K562 (cell line): ENCODE measurements at regions not wholly inside any gene's neighbourhood (a gene's known extent, or its start where the extent isn't known, plus 50 kb on each side); places are given as distances from the start of the nearest gene placed in this dataset.

ENCODE experiments used
- ATAC-seq: fragments of 200-7000 bp; cut with Tn5 transposase; 3 replicates; pipeline ENCODE4 v1.9.1; 2020; ENCODE audit warnings: moderate library complexity
- BruUV-seq: library from RNA; stranded (reverse); fragments of 400-500 nt; replicated peaks from 2 replicates; lab custom pipeline; 2021; lab: Mats Ljungman, UMichigan
- CTCF ChIA-PET: fragments of 300-600 bp; formaldehyde crosslinking; extraction: SDS; loops from one replicate; lab custom pipeline; 2021; ENCODE audit warnings: low intra/inter-chr PET ratio; lab: Yijun Ruan, JAX
- POLR2A ChIA-PET: fragments of 300-600, 350-650 bp; sonication (Branson Sonifier 250); formaldehyde crosslinking; extraction: SDS; loops from one replicate; lab custom pipeline; 2021; ENCODE audit warnings: antibody characterized with exemption, inconsistent platforms; lab: Yijun Ruan, JAX
- DNase-seq, 4 experiments: peaks; one replicate each; pipeline versions ENCODE4 v3.0.0 to v3.0.0-alpha.2; 2011 to 2018; ENCODE audit warnings: low spot score in 3 of 4, mixed read lengths in 3 of 4; ENCODE audit errors: extremely low read depth in 1 of 4
- FAIRE-seq: peaks from 2 replicates; lab custom pipeline; 2011; peaks lifted over from hg19 to GRCh38; lab: Jason Lieb, UNC
- H2AFZ ChIP-seq: 2 replicates; pipeline ENCODE4 v1.6.0; 2011; ENCODE audit warnings: low read depth, low read length, control low read depth, inconsistent platforms
- H3K27ac ChIP-seq: fragments of 200-600 bp; 3 replicates; pipeline ENCODE4 v1.8.0; 2011; ENCODE audit warnings: low read depth, mild to moderate bottlenecking, control low read depth, inconsistent platforms, low read length, moderate library complexity, mixed read lengths; ENCODE audit errors: extremely low read depth
- H3K27me3 ChIP-seq, 2 experiments: fragments of 300-600 bp in 1 of 2; 2 replicates in 1 of 2; 3 replicates in 1 of 2; pipeline versions ENCODE4 v1.6.0 to v1.8.0; 2011; ENCODE audit warnings: inconsistent platforms in 2 of 2, low read length in 2 of 2, mild to moderate bottlenecking in 1 of 2, mixed read lengths in 1 of 2, moderate library complexity in 1 of 2; ENCODE audit not compliant: control insufficient read depth in 2 of 2, insufficient read depth in 2 of 2
- H3K36me3 ChIP-seq: fragments of 300-600 bp; 3 replicates; pipeline ENCODE4 v1.8.0; 2011; ENCODE audit warnings: mild to moderate bottlenecking, low read length, inconsistent platforms; ENCODE audit not compliant: control insufficient read depth, insufficient read depth
- H3K4me1 ChIP-seq, 2 experiments: fragments of 200-600 bp in 1 of 2; replicated peaks in 1 of 2; 2 replicates in 1 of 2; 3 replicates in 1 of 2; pipeline versions ENCODE4 v1.5.1 to v1.8.0; 2011; ENCODE audit warnings: inconsistent platforms in 2 of 2, low read length in 2 of 2, mild to moderate bottlenecking in 1 of 2, mixed read lengths in 1 of 2, moderate library complexity in 1 of 2; ENCODE audit not compliant: control insufficient read depth in 2 of 2, insufficient read depth in 2 of 2
- H3K4me2 ChIP-seq: 2 replicates; pipeline ENCODE4 v1.6.1; 2011; ENCODE audit warnings: low read length, control low read depth, inconsistent platforms, mixed read lengths; ENCODE audit not compliant: insufficient read depth
- H3K4me3 ChIP-seq: fragments of 200-600 bp; sonication (generic), shearing (Covaris generic); 2 replicates; pipeline ENCODE4 v1.5.1; 2016; ENCODE audit warnings: control low read depth, inconsistent platforms
- H3K79me2 ChIP-seq: fragments of 200-600 bp; 3 replicates; pipeline ENCODE4 v1.8.0; 2011; ENCODE audit warnings: low read length, inconsistent platforms; ENCODE audit not compliant: control insufficient read depth, insufficient read depth
- H3K9ac ChIP-seq, 2 experiments: 2 replicates each; pipeline versions ENCODE4 v1.6.0 to v1.6.1; 2011; ENCODE audit warnings: low read depth in 2 of 2, low read length in 2 of 2, control low read depth in 1 of 2, inconsistent platforms in 1 of 2, mild to moderate bottlenecking in 1 of 2, mixed read lengths in 1 of 2; ENCODE audit not compliant: insufficient read depth in 1 of 2
- H3K9me1 ChIP-seq: one replicate; pipeline ENCODE4 v1.6.0; 2011; ENCODE audit warnings: inconsistent platforms, mild to moderate bottlenecking, low read length, moderate library complexity; ENCODE audit not compliant: control insufficient read depth, insufficient read depth
- H3K9me3 ChIP-seq: replicated peaks from 2 replicates; pipeline ENCODE4 v1.5.1; 2011; ENCODE audit warnings: low read depth, low read length, inconsistent platforms; ENCODE audit not compliant: control insufficient read depth, insufficient read depth
- H4K20me1 ChIP-seq: replicated peaks from 2 replicates; pipeline ENCODE4 v1.6.1; 2011; ENCODE audit warnings: low read length, inconsistent platforms, mixed read lengths; ENCODE audit not compliant: control insufficient read depth, insufficient read depth
- ADNP ChIP-seq: fragments of 200-800 bp; sonication (Bioruptor generic); IDR thresholded peaks from 2 replicates; pipeline ENCODE4 v1.6.1; 2016; ENCODE audit warnings: missing genetic modification characterization, missing compliant biosample characterization
- FOS ChIP-seq: IDR thresholded peaks from 3 replicates; pipeline ENCODE4 v1.6.1; 2011; ENCODE audit not compliant: insufficient read length; ENCODE audit errors: extremely low read depth
- GTF2F1 ChIP-seq: IDR thresholded peaks from 2 replicates; pipeline ENCODE4 v1.6.1; 2011; ENCODE audit warnings: low read depth, low read length, improper control_type of control experiment
- HMG20B ChIP-seq: fragments of 250-450 bp; sonication (Bioruptor Pico); IDR thresholded peaks from 2 replicates; pipeline ENCODE4 v1.5.0; 2021; ENCODE audit warnings: mild to moderate bottlenecking
- HMGN3 ChIP-seq: IDR thresholded peaks from 2 replicates; pipeline ENCODE4 v1.6.1; 2011; ENCODE audit warnings: borderline replicate concordance, low read depth, mild to moderate bottlenecking, mixed read lengths, low read length; ENCODE audit not compliant: insufficient read length; ENCODE audit errors: extremely low read depth
- KAT2B ChIP-seq: IDR thresholded peaks from one replicate; pipeline ENCODE4 v1.6.1; 2012; ENCODE audit warnings: low read depth, mild to moderate bottlenecking, control low read depth, inconsistent platforms, low read length, moderate library complexity
- KDM2B ChIP-seq: fragments of 250-450 bp; sonication (Bioruptor Pico); IDR thresholded peaks from 2 replicates; pipeline ENCODE4 v1.8.0; 2021; ENCODE audit warnings: mild to moderate bottlenecking, moderate library complexity
- L3MBTL2 ChIP-seq: fragments of 450-650 bp; IDR thresholded peaks from 2 replicates; pipeline ENCODE4 v1.6.1; 2016; ENCODE audit warnings: mild to moderate bottlenecking, moderate library complexity
- MAFG ChIP-seq: fragments of 450-650 bp; conservative IDR thresholded peaks from 2 replicates; pipeline ENCODE4 v1.6.1; 2016; ENCODE audit warnings: missing genetic modification characterization, missing compliant biosample characterization
- MECOM ChIP-seq: fragments of 250-450 bp; sonication (Bioruptor Pico); IDR thresholded peaks from 2 replicates; pipeline ENCODE4 v1.8.0; 2022; ENCODE audit warnings: inconsistent platforms
- NEUROD1 ChIP-seq: fragments of 150-350 bp; IDR thresholded peaks from 2 replicates; pipeline ENCODE4 v1.6.1; 2014; ENCODE audit warnings: borderline replicate concordance, low read length, low read depth; ENCODE audit not compliant: partially characterized antibody
- NFATC3 ChIP-seq: fragments of 450-650 bp; IDR thresholded peaks from 2 replicates; pipeline ENCODE4 v1.6.1; 2017; ENCODE audit warnings: mild to moderate bottlenecking
- RBFOX2 ChIP-seq: fragments of 200-400 bp; formaldehyde crosslinking; IDR thresholded peaks from 2 replicates; pipeline ENCODE4 v1.6.1; 2017; ENCODE audit warnings: low read depth, mild to moderate bottlenecking, low read length, moderate library complexity
- RBM17 ChIP-seq: fragments of 200-400 bp; formaldehyde crosslinking; IDR thresholded peaks from 2 replicates; pipeline ENCODE4 v1.6.1; 2017; ENCODE audit warnings: low read depth, mild to moderate bottlenecking, low read length, borderline replicate concordance
- TBP ChIP-seq: optimal IDR thresholded peaks from 2 replicates; pipeline ENCODE3; 2011; ENCODE audit warnings: low read depth, low read length, improper control_type of control experiment
- THRAP3 ChIP-seq: fragments of 450-650 bp; IDR thresholded peaks from 2 replicates; pipeline ENCODE4 v1.6.1; 2016; ENCODE audit warnings: mild to moderate bottlenecking, inconsistent platforms, borderline replicate concordance
- ZNF134 ChIP-seq: fragments of 250-450 bp; sonication (Bioruptor Pico); conservative IDR thresholded peaks from 2 replicates; pipeline ENCODE4 v1.4.0; 2020
- ZNF347 ChIP-seq: fragments of 450-650 bp; formaldehyde crosslinking; IDR thresholded peaks from 2 replicates; pipeline ENCODE4 v1.4.0; 2020; ENCODE audit warnings: low read depth, mild to moderate bottlenecking, moderate library complexity
- ZNF707 ChIP-seq: fragments of 250-450 bp; sonication (Bioruptor Pico); conservative IDR thresholded peaks from 2 replicates; pipeline ENCODE4 v1.8.0; 2022; ENCODE audit warnings: inconsistent platforms, mild to moderate bottlenecking, moderate library complexity
- ZNF717 ChIP-seq: fragments of 250-450 bp; sonication (Bioruptor Pico); IDR thresholded peaks from 2 replicates; pipeline ENCODE4 v1.5.0; 2021
- ZNF830 ChIP-seq: fragments of 250-450 bp; sonication (Bioruptor Pico); IDR thresholded peaks from 2 replicates; pipeline ENCODE4 v1.5.0; 2021; ENCODE audit warnings: mild to moderate bottlenecking
- WGBS: fragments of 100-300 bp; shearing (Covaris generic); methylation state at CpG from one replicate; pipeline ENCODE4 v1.1.6; 2016; ENCODE audit warnings: low coverage, mixed read lengths; ENCODE audit not compliant: insufficient coverage; ENCODE audit errors: missing lambda C conversion rate; 5-methylcytosine and 5-hydroxymethylcytosine counted together
- in situ Hi-C: fragments of 300-500 bp; cut with MboI; formaldehyde crosslinking; loops from 4 replicates; pipeline ENCODE4 v1.15.0; 2018; ENCODE audit warnings: inconsistent platforms, mixed read lengths
- intact Hi-C: fragments of 100-400 bp; cut with micrococcal nuclease; formaldehyde crosslinking; loops from 2 replicates; pipeline ENCODE4 v1.14.2; 2022

GRCh38 chr6:126959765-126960164 lies 158.7 kb upstream of the RSPO3 start:
- CTCF ChIA-PET = no interaction called here
- no peaks in the 10 kb centered on the region for H3K9me3 ChIP-seq
- WGBS = 0% methylated on average over 1 of the region's 1 CpG
- intact Hi-C loops (no loop called here), in situ Hi-C loops (no loop called here)
- H3K4me1 ChIP-seq = no peaks in the 10 kb centered on the region
- no peak overlapping the region for H3K4me2 ChIP-seq
- H4K20me1 ChIP-seq = no peaks in the 10 kb centered on the region
- DNase-seq (no peak), ATAC-seq (no peak), FAIRE-seq (no peak)
- H3K9me1 ChIP-seq = no peaks in the 10 kb centered on the region
- no peak overlapping the region for H3K4me3 ChIP-seq
- no TSS peak for BruUV-seq
- H3K27me3 ChIP-seq = no peaks in the 10 kb centered on the region
- no peak overlapping the region for H3K27ac ChIP-seq
- H2AFZ ChIP-seq = no peak overlapping the region
- TF ChIP-seq ZNF134 (no peak), MECOM (CRISPR knock-in tag) (no peak), L3MBTL2 (no peak), KDM2B (CRISPR knock-in tag) (no peak)
- H3K9ac ChIP-seq = no peak overlapping the region
- H3K36me3 ChIP-seq = no peaks in the 10 kb centered on the region
- POLR2A ChIA-PET = no interaction called here
- H3K79me2 ChIP-seq = no peaks in the 10 kb centered on the region

DNA sequence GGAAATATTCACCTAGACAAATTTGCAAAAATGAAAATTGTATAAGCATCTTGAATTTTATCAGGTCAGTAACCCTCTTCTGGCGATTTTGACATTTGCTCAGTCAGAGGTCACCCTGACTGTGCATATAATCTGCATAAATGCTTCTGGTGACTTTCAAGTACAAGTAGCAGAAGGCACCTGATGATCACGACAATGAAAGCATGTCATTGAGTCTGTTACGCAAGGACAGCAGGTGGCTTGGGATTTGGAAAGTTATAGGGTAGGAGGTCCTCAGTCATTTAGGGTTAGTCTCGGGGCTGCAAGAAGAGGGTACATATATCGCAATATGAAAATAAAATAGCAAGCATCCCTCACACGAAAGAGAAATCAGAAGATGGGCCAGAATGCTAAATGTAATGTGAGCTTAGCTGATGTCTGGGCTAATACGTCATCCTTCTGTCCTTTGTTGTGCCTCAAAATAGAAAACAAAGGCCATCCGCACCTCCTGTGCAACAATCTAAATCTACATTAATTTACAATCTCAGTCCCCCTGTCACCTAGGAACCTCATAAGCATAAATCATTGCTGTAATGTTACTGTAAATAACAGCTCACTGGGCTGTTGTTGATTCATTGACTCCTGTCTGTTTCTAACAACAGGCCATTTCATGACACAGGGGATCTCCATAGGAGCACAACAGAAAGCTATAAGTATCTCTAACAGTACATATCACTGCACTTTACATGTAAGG lies 155.2 kb upstream of the RSPO3 start:
- Histone ChIP-seq H3K4me1 (no peaks in the 10 kb centered on the region), H3K9me1 (no peaks in the 10 kb centered on the region), H3K36me3 (no peaks in the 10 kb centered on the region), H2AFZ (no peak overlapping the region), H3K4me3 (no peak overlapping the region), H3K27ac (no peak overlapping the region), H3K9ac (no peak overlapping the region), H3K79me2 (no peaks in the 10 kb centered on the region), H3K27me3 (no peaks in the 10 kb centered on the region), H3K9me3 (0 out of 2 replicates have a peak, but pooled peaks cover 1% of the 10 kb centered on the region), H3K4me2 (no peak overlapping the region), H4K20me1 (no peaks in the 10 kb centered on the region)
- in situ Hi-C loops = no loop called here
- intact Hi-C loops = no loop called here
- ChIA-PET POLR2A (no interaction called here), CTCF (no interaction called here)
- 0% methylated on average over 8 of the region's 8 CpGs for WGBS
- FAIRE-seq (no peak), DNase-seq (no peak), ATAC-seq (no peak)
- BruUV-seq = no TSS peak
- TF ChIP-seq RBFOX2 (no peak), ADNP (tag) (no peak), THRAP3 (no peak), NEUROD1 (no peak), HMG20B (CRISPR knock-in tag) (no peak), GTF2F1 (no peak), ZNF347 (CRISPR knock-in tag) (no peak), MAFG (no peak), ZNF707 (no peak), KAT2B (no peak), NFATC3 (no peak), HMGN3 (no peak), ZNF717 (CRISPR knock-in tag) (no peak), RBM17 (no peak), ZNF830 (no peak), FOS (no peak), TBP (no peak)
